Heart right ventricle (tissue), 16 donors: ENCODE measurements at regions not wholly inside any gene's neighbourhood (a gene's known extent, or its start where the extent isn't known, plus 50 kb on each side); places are given as distances from the start of the nearest gene placed in this dataset.
A peak's percentile ranks its signal among the peaks of the same experiment; 100 is the strongest.

ENCODE experiments used
- ATAC-seq, 8 donors: fragments of 200-7000 bp; cut with Tn5 transposase; one replicate each; pipeline ENCODE4 v1.9.1; 2020; ENCODE audit warnings: mild to moderate bottlenecking in 8 of 8, moderate library complexity in 8 of 8, moderate number of reproducible peaks in 1 of 8
- DNase-seq, 2 donors: peaks; one replicate each; pipeline ENCODE4 v3.0.0-alpha.2; 2020
- H3K27ac ChIP-seq, 10 donors: fragments of 200-600 bp; sonication (generic) in 2 of 10; one replicate each; pipeline versions ENCODE4 v1.5.0 to v1.8.0; 2020 to 2022; ENCODE audit warnings: mild to moderate bottlenecking in 3 of 10
- H3K27me3 ChIP-seq, 7 donors: fragments of 200-600 bp; one replicate each; pipeline ENCODE4 v1.8.0; 2021 to 2022; ENCODE audit warnings: mild to moderate bottlenecking in 2 of 7
- H3K36me3 ChIP-seq, 9 donors: fragments of 200-600 bp; sonication (generic) in 1 of 9; one replicate each; pipeline versions ENCODE4 v1.5.0 to v1.8.0; 2020 to 2022; ENCODE audit warnings: mild to moderate bottlenecking in 2 of 9
- H3K4me1 ChIP-seq, 9 donors: fragments of 200-600 bp; sonication (generic) in 1 of 9; one replicate each; pipeline versions ENCODE4 v1.5.0 to v1.8.0; 2020 to 2022; ENCODE audit warnings: mild to moderate bottlenecking in 4 of 9
- H3K4me3 ChIP-seq, 10 donors: fragments of 200-600 bp; sonication (generic) in 2 of 10; one replicate each; pipeline versions ENCODE4 v1.5.0 to v1.8.0; 2020 to 2022; ENCODE audit warnings: mild to moderate bottlenecking in 7 of 10, moderate library complexity in 2 of 10
- H3K9me3 ChIP-seq, 11 donors: fragments of 200-600 bp in 10 of 11; sonication (generic) in 2 of 11; one replicate each; pipeline versions ENCODE4 v1.5.0 to v1.8.0; 2013 to 2022; ENCODE audit warnings: mild to moderate bottlenecking in 2 of 11, control low read depth in 1 of 11, moderate library complexity in 1 of 11
- WGBS, 2 donors: extraction: QIAGEN DNeasy Blood & Tissue Kit; methylation state at CpG; one replicate each; pipeline ENCODE4 v1.1.7; 2013; ENCODE audit warnings: inconsistent platforms in 1 of 2; 5-methylcytosine and 5-hydroxymethylcytosine counted together
- intact Hi-C, 10 donors: fragments of 100-400 bp; cut with DNase I; formaldehyde crosslinking; loops; one replicate each; pipeline versions ENCODE4 v1.11.1 to v1.14.2; 2022
- TF ChIP-seq, protein P1 (sequence below), 9 donors: fragments of 200-600 bp; sonication (generic) in 2 of 9; IDR thresholded peaks; one replicate each; pipeline versions ENCODE4 v1.5.0 to v1.8.0; 2021 to 2022; ENCODE audit warnings: antibody characterized with exemption in 9 of 9, mild to moderate bottlenecking in 5 of 9, moderate library complexity in 1 of 9
- donor health status: Arrhythmogenic right ventricular cardiomyopathy.
- donor health status: ischemic (EF 13 %, LVEDD 7.1; RV severe dilation, severe dysfunction).
- donor health status: healthy with polysubstance abuse.
- donor health status: DM: no; HTN: yes; CAD: no.
- donor health status: DM: no; HTN: no; CAD: no.
- donor health status: ischemic (EF 25% LVEDD 6.9; RV normal size, moderate dysfunction).
- donor health status: ischemic (EF 25% LVEDD 5.7; RV mildly dilated, moderate dysfunction).
- donor health status: healthy.
- donor health status: DM: yes; HTN: yes; CAD: no.
- donor health status: Ischemic cardiomyopathy.
- donor health status: ischemic (EF 35%, LVEDD 5.7; RV mildly dilated, moderate dysfunction).
- donor health status: nonischemic (EF 11% LVEDD 7.7; RV severe dilation, severe dysfunction).
- donor health status: DM: yes; HTN: yes; CAD: no.
- donor health status: PGD.
- donor health status: ischemic (EF 29% LVEDD 5.4; RV normal size, mild dysfunction).
- donor health status: nonischemic (EF 23%, LVEDD 6.1; RV moderate dilation, normal function).

DNA sequence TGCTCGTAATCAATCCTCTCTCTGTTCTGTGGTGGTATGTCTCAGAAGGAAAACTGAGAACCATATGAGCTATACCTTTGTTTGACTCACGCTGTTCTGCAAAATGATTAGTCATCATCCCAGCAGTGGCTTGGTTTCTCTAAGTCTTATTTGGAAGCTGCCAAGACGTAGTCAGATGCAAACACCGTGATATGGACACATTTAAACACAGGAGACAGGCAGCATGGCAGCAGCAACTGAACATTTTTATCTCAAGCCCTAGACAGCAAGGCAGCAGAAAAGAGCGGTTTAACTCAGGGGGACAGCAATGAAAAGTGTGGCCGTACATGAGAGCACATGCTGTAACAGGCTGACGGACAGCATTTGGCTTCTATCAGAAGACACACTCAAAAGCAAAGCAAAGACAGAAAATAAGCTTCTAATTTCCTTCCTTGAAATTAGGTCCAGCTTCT, 1295.1 kb downstream of the EPHA7 start:
- ATAC-seq (no peak), DNase-seq (no peak)
- Histone ChIP-seq H3K27ac (no peak overlapping the region), H3K36me3 (no peaks in the 10 kb centered on the region), H3K4me1 (peaks cover 0 to 5% (median 0%) of the 10 kb centered on the region in 9 donors), H3K27me3 (no peaks in the 10 kb centered on the region), H3K4me3 (no peak overlapping the region), H3K9me3 (no peaks in the 10 kb centered on the region)
- TF ChIP-seq, protein P1, sequence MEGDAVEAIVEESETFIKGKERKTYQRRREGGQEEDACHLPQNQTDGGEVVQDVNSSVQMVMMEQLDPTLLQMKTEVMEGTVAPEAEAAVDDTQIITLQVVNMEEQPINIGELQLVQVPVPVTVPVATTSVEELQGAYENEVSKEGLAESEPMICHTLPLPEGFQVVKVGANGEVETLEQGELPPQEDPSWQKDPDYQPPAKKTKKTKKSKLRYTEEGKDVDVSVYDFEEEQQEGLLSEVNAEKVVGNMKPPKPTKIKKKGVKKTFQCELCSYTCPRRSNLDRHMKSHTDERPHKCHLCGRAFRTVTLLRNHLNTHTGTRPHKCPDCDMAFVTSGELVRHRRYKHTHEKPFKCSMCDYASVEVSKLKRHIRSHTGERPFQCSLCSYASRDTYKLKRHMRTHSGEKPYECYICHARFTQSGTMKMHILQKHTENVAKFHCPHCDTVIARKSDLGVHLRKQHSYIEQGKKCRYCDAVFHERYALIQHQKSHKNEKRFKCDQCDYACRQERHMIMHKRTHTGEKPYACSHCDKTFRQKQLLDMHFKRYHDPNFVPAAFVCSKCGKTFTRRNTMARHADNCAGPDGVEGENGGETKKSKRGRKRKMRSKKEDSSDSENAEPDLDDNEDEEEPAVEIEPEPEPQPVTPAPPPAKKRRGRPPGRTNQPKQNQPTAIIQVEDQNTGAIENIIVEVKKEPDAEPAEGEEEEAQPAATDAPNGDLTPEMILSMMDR (IDR thresholded peaks at IDR 0.05): no peak
- intact Hi-C loops: loop anchor here in 3 of 10 donors (5.0 to 10.0 kb wide), 2 partner anchors 651 to 653 kb away; no protein-coding TSS in a partner anchor
- 43 to 54% methylated on average over 7 of the region's 7 CpGs for WGBS, 2 donors

DNA sequence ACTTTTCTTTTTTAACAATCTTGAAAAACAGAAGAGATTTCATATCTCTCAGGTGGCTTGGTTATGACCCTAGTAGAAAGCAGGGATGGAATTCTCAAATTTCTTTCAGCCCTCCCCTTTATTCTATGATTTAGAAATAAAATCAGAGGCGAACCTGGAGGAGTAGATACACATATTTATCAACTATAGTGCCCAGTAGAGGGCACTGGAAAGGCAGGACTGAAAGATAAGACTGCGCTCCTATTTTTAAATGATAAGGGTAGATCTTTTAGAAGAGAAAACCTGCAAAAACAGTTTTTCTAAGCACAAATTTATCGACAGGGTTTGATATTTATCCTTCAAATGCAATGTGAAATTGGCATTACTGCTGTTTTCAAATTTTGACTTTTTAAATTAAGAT, 1296.6 kb downstream of the EPHA7 start:
- intact Hi-C loops: loop anchor here in 3 of 10 donors (5.0 to 10.0 kb wide), 2 partner anchors 652 to 655 kb away; no protein-coding TSS in a partner anchor
- Histone ChIP-seq H3K27ac (no peak overlapping the region), H3K4me1 (peaks cover 0 to 5% (median 0%) of the 10 kb centered on the region in 9 donors), H3K27me3 (no peaks in the 10 kb centered on the region), H3K36me3 (no peaks in the 10 kb centered on the region), H3K9me3 (no peaks in the 10 kb centered on the region), H3K4me3 (no peak overlapping the region)
- 38 to 41% methylated on average over 3 of the region's 3 CpGs for WGBS, 2 donors
- ATAC-seq (no peak), DNase-seq (no peak)
- TF ChIP-seq, protein P1 (IDR thresholded peaks at IDR 0.05): peak in 6 of 9 donors; percentile 21 to 54 (median 29)

DNA sequence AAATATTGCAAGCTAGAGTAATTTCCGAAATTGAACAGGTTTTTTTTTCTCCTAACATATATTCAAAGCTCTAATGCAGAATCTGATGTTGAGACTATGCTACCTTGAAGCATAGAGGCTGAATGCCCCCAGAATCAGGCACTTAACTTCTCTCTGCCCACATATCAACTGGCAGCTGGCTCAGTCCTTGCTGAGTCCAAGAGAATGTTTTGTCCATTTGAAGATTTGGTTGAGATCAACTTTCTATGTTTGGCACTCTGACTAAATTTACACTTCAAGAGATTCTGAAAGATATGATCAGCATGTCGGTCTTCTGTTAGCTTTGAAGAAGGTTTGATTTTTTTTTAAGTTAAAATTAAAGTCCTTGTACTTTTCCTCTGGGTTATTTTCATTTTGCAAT, 1298.1 kb downstream of the EPHA7 start:
- TF ChIP-seq, protein P1 (IDR thresholded peaks at IDR 0.05): no peak
- intact Hi-C loops: loop anchor here in 3 of 10 donors (5.0 to 10.0 kb wide), 2 partner anchors 654 to 656 kb away; no protein-coding TSS in a partner anchor
- no peak for ATAC-seq

DNA sequence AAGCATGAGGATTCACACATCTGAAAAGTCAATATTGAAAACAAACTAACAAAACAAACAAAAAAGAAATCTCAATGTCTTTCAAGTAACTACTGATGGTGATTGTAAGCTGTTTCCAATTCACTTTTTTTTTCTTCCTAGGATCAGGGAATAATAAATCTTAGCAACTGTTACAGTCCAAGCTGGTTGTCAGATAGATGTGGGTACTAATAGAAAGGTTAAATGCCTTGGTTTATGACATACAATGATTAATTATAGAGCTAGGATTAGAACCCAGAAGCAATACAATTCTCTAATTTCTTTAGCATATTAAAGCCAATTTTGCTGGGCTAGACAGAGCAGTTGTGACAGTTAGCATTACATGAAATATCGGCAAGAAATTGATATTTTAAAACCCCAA, 1301.6 kb downstream of the EPHA7 start:
- H3K27me3 ChIP-seq: no peaks in the 10 kb centered on the region
- H3K4me1 ChIP-seq: no peaks in the 10 kb centered on the region
- TF ChIP-seq, protein P1 (IDR thresholded peaks at IDR 0.05): no peak
- intact Hi-C loops: no loop called here
- DNase-seq (no peak), ATAC-seq (no peak)
- no peaks in the 10 kb centered on the region for H3K9me3 ChIP-seq
- no peak overlapping the region for H3K27ac ChIP-seq
- H3K36me3 ChIP-seq: no peaks in the 10 kb centered on the region
- H3K4me3 ChIP-seq: no peak overlapping the region
- WGBS, 2 donors: 91 to 93% methylated on average over 1 of the region's 1 CpG

More for the DNA sequence above, 1298.1 kb downstream of the EPHA7 start:
- H3K27me3 ChIP-seq: no peaks in the 10 kb centered on the region
- peaks cover 0 to 5% (median 0%) of the 10 kb centered on the region in 9 donors for H3K4me1 ChIP-seq
- H3K9me3 ChIP-seq: no peaks in the 10 kb centered on the region
- H3K27ac ChIP-seq: no peak overlapping the region
- DNase-seq: no peak
- 66 to 80% methylated on average over 2 of the region's 2 CpGs for WGBS, 2 donors
- H3K4me3 ChIP-seq: no peak overlapping the region
- no peaks in the 10 kb centered on the region for H3K36me3 ChIP-seq
